WTC11 (cell line): ENCODE measurements at regions not wholly inside any gene's neighbourhood (a gene's known extent, or its start where the extent isn't known, plus 50 kb on each side); places are given as distances from the start of the nearest gene placed in this dataset.

Experiments used
- CREB1 ChIP-seq: sonication (generic); formaldehyde crosslinking; IDR thresholded peaks from 2 replicates; pipeline ENCODE4 v1.8.0; 2023; ENCODE audit warnings: mild to moderate bottlenecking, missing genetic modification reagents
- FOXP1 ChIP-seq: sonication (generic); formaldehyde crosslinking; IDR thresholded peaks from 2 replicates; pipeline ENCODE4 v1.8.0; 2022; ENCODE audit warnings: missing genetic modification reagents, mild to moderate bottlenecking, moderate library complexity, borderline replicate concordance
- TF ChIP-seq, protein P1 (sequence below): sonication (generic); formaldehyde crosslinking; IDR thresholded peaks from 2 replicates; pipeline ENCODE4 v1.8.1; 2022; ENCODE audit warnings: low read depth, mild to moderate bottlenecking, moderate library complexity, missing genetic modification reagents, borderline replicate concordance
- TF ChIP-seq, protein P2 (sequence below): sonication (generic); formaldehyde crosslinking; conservative IDR thresholded peaks from 2 replicates; pipeline ENCODE4 v1.8.1; 2022; ENCODE audit warnings: mild to moderate bottlenecking, missing genetic modification reagents
- TF ChIP-seq, protein P3 (sequence below): fragments of 200-600 bp; IDR thresholded peaks from 2 replicates; pipeline ENCODE4 v1.8.0; 2022; ENCODE audit warnings: antibody characterized with exemption

DNA sequence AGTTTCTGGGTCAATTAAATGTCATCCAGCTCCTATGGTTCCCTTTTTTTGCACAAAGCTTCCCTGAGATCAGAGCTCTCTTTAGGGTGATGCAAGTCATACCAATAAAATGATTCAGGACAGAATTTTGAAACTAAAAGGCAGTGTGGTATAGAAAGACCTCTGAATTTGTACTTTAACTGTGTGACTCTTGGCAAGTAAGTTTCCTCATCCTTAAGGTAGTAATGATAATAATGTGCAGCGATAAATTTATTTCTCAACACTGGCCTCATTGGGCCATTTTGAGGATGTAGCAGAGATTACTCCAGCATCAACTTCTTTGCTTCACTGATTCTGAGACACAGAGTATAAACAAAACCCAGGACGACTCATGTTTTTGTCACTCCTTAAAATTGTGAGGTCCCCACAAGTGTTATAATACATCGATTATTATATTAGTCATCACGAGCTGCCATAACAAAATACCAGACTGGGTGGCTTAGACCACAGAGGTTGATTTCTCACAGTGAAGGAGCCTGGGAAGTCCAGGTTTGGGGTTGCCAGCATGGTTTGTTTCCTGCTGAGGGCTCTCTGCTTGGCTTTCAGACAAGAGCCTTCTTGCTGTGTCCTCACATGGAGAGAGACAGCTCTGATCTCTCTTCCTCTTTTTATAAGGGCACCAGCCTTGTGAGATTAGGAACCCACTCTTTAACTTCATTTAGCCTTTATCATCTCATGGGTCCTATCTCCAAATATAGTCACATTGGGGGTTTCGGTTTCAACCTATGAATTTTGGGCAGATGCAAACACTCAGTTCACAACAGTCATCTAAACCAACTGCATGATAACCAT is 293.0 kb downstream of the ZNF608 start:
- no peak for TF ChIP-seq CREB1 (CRISPR knock-in tag)
- TF ChIP-seq, protein P1, sequence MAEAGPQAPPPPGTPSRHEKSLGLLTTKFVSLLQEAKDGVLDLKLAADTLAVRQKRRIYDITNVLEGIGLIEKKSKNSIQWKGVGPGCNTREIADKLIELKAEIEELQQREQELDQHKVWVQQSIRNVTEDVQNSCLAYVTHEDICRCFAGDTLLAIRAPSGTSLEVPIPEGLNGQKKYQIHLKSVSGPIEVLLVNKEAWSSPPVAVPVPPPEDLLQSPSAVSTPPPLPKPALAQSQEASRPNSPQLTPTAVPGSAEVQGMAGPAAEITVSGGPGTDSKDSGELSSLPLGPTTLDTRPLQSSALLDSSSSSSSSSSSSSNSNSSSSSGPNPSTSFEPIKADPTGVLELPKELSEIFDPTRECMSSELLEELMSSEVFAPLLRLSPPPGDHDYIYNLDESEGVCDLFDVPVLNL (CRISPR knock-in tag) = no peak
- TF ChIP-seq, protein P2, sequence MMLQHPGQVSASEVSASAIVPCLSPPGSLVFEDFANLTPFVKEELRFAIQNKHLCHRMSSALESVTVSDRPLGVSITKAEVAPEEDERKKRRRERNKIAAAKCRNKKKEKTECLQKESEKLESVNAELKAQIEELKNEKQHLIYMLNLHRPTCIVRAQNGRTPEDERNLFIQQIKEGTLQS = no peak
- TF ChIP-seq, protein P3, sequence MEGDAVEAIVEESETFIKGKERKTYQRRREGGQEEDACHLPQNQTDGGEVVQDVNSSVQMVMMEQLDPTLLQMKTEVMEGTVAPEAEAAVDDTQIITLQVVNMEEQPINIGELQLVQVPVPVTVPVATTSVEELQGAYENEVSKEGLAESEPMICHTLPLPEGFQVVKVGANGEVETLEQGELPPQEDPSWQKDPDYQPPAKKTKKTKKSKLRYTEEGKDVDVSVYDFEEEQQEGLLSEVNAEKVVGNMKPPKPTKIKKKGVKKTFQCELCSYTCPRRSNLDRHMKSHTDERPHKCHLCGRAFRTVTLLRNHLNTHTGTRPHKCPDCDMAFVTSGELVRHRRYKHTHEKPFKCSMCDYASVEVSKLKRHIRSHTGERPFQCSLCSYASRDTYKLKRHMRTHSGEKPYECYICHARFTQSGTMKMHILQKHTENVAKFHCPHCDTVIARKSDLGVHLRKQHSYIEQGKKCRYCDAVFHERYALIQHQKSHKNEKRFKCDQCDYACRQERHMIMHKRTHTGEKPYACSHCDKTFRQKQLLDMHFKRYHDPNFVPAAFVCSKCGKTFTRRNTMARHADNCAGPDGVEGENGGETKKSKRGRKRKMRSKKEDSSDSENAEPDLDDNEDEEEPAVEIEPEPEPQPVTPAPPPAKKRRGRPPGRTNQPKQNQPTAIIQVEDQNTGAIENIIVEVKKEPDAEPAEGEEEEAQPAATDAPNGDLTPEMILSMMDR = no peak
- no peak for TF ChIP-seq FOXP1 (CRISPR knock-in tag)
